ENCODE measurements at regions not wholly inside any gene's neighbourhood (a gene's known extent, or its start where the extent isn't known, plus 50 kb on each side); places are given as distances from the start of the nearest gene placed in this dataset.
"Not testable (repeated sequence)": the region's sequence is repeated elsewhere in the genome, so short reads cannot be mapped to it uniquely, and the experiment has no call there.

GRCh38 chr6:119713903-119714302 lies 364.3 kb upstream of the MAN1A1 start:
- no peak for DNase-seq

DNA sequence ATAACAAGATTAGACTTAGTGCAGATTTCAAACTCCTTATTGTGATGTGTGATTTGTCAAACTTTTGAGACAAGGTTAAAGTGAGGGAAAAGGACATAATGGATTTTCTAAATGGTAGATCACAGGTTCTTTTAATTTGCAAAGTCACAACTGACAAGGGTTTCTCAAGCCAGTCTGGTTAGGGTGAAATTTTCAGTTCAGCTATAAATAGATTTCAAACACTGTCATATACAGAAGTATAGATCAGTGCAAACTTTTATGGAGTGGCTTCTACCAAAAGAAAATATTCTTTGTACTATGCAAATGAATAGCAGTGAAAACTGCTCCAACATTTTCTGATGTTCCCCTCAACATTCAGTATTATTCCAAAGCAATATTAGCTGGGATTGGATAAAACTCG lies 337.1 kb upstream of the MAN1A1 start:
- DNase-seq: no peak

GRCh38 chr6:119686240-119686639 lies 336.7 kb upstream of the MAN1A1 start:
- no peak for DNase-seq

GRCh38 chr6:119683671-119684070 lies 334.1 kb upstream of the MAN1A1 start:
- no peak for DNase-seq

- DNase-seq: no peak
Observed at GRCh38 chr6:119683031-119683430, 333.5 kb upstream of the MAN1A1 start.

GRCh38 chr6:119678961-119679360 lies 329.4 kb upstream of the MAN1A1 start:
- no peak for DNase-seq

DNA sequence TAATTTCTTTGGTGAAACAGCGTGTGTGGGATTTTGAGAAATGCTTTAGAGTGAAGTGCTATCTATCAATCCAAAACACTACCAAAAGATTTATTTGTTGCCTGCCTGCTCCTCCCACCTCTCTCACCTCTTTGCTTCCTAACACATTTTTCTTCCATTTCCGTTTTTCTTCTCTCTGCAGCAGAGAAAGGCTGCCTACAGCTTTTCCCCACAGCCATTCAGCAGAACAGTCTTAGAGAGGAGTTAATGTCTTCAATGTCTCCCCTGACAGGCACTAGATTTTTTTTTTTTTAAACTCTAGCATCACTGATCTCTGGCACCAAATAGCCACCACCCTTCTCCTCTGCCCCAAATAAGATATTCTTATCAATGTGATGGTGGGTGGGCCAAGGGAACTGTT lies 327.8 kb upstream of the MAN1A1 start:
- no peak for DNase-seq

GRCh38 chr6:119676961-119677360 lies 327.4 kb upstream of the MAN1A1 start:
- DNase-seq: no peak

- DNase-seq: no peak
Observed at GRCh38 chr6:119676230-119676629, 326.7 kb upstream of the MAN1A1 start.

DNA sequence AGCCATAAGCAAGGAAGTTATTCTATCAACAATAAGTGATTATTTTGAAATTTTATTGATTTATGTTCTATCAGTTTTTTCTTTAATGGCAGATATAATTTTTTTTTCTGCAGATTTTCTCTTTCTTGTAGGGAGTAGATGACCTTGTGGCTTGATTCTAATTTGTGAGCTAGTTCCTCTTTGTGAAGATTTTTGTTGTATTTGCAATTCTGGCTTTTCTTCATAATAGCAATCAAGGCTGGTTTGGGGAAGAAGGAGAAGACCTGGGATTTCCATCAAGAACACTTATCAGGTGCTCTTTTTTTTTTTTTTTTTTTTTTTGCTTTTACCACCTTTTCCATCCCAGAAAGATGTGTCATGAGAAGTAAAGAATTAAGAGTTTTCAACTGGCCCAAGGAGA lies 324.2 kb upstream of the MAN1A1 start:
- no peak for DNase-seq

DNA sequence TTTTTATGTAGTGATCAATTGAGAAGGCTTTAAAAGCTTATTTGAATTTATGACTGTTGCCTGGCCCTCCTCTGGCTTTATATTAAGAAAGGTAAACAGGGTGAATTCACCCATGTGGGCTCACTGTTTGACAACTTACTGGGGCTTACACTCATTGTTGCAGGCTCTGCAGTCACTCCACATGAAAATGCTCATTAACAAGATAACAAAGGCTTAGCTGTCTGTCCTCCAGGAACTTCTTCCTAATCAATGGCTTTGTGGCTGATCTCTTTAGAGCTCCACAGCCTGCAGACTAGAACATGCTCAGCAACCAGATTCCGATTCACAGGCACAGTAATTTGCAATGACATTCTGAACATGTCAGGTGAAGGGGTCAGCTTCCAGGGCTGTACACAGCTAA lies 323.2 kb upstream of the MAN1A1 start:
- DNase-seq: no peak

- DNase-seq: no peak
Observed at GRCh38 chr6:119671105-119671504, 321.5 kb upstream of the MAN1A1 start.

GRCh38 chr6:119669221-119669620 lies 319.7 kb upstream of the MAN1A1 start:
- no peak for DNase-seq

- DNase-seq: not testable (repeated sequence)
Observed at GRCh38 chr6:119665432-119665831, 315.9 kb upstream of the MAN1A1 start.

- no peak for DNase-seq
Observed at GRCh38 chr6:119661628-119662027, 312.1 kb upstream of the MAN1A1 start.

DNA sequence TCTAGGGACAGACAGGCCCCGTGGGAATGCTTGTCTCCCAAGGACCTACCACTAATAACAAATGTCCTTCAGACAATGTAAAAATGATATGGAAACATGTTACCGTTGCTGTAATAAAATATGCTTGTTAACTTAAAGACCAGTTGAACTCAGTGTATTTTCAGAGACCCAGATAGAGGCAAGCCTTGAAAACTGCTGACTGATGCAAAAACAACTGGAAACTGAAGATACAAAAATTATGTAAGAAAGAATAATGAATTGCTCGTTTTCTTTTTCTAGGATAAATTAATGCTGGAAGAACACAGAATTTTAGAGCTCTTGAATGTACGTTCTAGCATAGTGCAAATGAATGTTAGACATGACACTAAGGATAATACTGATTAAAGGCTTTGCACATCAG lies 311.5 kb upstream of the MAN1A1 start:
- no peak for DNase-seq

DNA sequence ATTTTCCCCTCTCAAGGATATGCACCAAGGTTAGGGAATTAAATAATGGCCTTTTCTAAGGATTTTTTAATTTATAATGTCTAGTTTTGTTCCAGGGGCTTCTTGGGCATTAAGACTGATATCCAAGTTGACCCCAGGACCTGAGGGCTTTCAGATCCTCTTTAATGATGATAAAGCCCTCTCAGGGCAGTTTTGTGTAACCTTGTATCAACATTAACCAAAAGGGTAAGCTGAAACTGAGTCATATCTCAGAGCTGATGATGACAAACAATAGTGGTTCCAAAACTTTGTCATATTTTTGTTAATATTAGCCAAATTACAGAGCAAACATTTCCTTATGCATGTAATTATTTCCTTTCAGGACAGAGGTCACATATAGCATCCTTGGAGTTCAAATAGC lies 309.4 kb upstream of the MAN1A1 start:
- DNase-seq: no peak

DNA sequence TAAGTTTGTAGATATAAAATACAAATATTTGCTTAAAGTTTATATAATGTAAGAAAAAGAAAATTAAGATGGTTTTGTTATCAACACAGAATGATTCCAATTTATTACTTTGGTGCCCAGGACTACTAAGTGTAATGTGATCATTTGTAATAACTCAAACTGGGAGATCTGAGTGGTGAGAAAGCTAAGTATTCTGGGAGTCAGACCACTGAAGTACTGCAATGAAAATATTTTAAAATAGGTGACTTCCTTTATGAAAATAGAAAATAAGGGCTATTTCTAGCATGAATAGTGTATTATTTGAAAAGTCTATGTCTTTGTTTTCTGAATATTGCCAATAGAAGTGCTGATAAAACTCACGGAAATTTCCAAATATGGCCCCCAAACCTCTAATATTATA lies 305.6 kb upstream of the MAN1A1 start:
- DNase-seq: no peak

DNA sequence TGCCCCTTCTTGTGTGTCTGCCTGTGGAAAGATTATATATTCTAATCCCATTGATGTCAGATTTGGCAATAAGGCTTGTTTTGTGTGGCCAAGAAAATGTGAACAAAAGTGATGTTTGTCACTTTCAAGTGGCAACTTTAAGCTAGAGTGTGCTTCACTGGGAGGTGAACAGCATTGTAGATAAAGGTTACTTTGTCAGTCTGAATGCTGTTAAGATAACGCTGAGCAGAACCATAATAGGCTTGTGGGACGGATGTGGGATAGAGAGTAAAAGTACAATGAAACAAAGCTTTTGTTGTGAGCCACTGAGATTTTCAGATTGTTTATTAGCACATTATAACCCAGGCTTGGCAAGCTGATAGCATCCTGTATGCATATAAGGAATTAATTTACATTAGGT lies 303.8 kb upstream of the MAN1A1 start:
- DNase-seq: no peak

DNA sequence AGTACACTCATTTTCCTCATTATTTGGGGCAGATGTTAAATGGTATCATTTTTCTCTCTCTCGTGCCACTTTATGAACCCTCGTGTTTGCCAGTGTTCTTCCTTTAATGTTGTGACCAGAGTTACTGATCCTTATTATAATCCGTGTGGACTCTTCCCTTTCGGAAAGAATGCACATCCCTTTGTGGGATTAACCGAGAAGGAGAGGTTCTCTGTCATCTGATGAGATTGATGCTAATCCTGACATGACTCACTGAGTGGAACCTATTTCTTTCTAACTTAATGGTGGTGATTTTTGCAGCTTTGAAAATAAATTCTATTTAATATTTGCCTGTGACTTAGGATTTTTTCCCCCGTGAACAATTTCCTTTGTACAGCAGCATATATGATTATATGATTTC lies 300.0 kb upstream of the MAN1A1 start:
- no peak for DNase-seq

DNA sequence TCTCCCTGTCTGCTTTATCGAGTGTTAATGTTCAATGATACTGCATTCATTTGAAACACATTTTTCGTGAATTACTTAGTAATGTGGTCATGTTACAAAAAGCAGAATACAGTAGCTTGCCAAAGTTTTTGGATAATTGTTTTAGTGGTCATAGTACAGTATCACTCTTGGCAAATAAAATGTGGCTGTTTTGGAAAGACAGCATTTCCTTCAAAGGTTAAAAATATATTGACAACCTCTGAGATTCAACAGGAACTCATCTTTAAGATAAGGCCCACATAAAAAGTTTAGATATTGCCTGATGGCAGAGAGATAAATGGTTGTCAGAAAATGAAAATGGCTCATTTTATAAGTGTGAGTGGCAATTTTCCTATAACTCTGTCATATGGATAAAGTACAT lies 297.7 kb upstream of the MAN1A1 start:
- DNase-seq: no peak

- no peak for DNase-seq
Observed at GRCh38 chr6:119643876-119644275, 294.3 kb upstream of the MAN1A1 start.

DNA sequence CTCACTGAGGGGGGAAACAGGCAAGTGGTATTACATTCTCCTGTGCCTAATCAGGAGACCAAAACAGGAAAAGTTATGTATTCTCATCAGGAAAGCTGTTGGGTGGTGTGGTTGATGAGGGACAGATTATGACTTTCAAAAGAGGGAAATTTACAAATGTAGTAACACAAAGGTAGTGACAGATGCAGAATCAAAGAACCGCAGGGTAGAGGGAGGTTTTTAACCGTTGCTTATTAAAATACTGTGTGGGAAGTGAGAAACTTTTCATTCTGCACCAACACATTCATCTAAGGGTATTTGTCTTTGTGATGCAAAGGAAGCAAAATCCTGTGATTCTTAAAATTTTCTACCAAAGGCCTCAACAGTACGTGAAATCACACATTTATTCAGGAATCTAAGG lies 288.2 kb upstream of the MAN1A1 start:
- no peak for DNase-seq

DNA sequence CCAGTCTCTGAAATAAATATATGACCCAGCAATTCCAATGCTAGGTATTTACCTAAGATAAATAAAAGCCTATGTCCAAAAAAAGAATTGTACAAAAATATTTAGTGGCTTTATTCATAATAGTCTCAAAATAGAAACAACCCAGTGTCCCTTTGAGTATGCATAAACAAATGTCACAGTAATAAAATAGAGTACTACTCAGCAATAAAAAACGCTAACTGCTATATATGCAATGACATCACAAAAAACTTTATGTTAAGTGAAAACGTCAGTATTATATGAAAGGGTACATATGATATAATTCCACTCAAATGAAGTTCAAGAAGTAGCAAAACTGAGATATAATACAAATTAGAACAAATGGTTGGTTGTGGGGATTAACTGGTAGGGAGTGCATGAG lies 286.5 kb upstream of the MAN1A1 start:
- DNase-seq: no peak

GRCh38 chr6:119633461-119633860 lies 283.9 kb upstream of the MAN1A1 start:
- no peak for DNase-seq

GRCh38 chr6:119630561-119631192 lies 281.1 kb upstream of the MAN1A1 start:
- no peak for DNase-seq

Measured in activated effector memory CD4-positive, alpha-beta T cell treated with Interleukin-2 at 50 U/mL for 16 hours (primary cell).